ENCODE measurements at regions not wholly inside any gene's neighbourhood (a gene's known extent, or its start where the extent isn't known, plus 50 kb on each side); places are given as distances from the start of the nearest gene placed in this dataset.

DNA sequence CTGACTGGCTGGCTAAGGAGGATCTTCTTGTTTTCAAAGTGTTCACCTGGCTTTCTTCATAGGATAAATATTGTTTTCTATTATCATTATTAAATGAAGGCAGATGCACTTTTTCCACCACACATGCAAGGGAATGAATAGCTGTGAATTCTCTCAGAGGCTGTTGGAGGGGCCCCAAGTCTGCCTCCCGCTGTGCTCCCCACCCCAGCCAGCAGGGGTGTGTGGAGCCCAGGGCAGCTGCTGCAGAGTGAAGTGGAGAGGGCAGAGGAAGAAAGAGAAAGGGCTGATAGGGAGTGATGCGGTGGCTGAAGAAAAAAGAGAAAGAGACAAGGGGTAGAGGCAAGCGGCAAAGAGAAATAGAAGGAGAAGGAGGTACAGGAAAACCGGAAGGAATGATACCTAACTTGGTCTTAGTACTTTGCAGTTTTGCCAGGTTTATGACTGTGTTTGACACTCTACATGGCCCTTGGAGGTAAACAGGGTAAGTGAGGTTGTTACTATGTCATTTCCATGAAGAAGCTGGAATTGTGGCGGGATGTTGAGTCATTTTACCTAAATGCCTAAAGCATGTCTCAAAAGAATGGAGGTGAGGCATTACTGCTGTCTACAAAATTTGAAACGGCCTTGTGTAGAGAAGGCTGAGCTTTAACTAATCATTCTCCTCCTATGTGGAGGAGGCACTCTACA, 145.7 kb upstream of the B3GAT1 start:
- Histone ChIP-seq H4K91ac (ENCODE audit: insufficient read length, low read depth, low read length) (no peak overlapping the region), H2BK15ac (ENCODE audit: low read depth, low read length) (no peak overlapping the region), H3K18ac (ENCODE audit: insufficient read length, low read depth, low read length) (no peak overlapping the region), H3K9ac (ENCODE audit: extremely low read depth, insufficient read length, low read length) (no peak overlapping the region), H4K5ac (ENCODE audit: insufficient read length, low read depth, low read length) (no peak overlapping the region), H4K20me1 (ENCODE audit: control insufficient read depth, insufficient read depth, insufficient read length) (no peaks in the 10 kb centered on the region), H4K8ac (replicated peaks; ENCODE audit: insufficient read length, low read depth, low read length) (no peak overlapping the region), H2AK5ac (ENCODE audit: insufficient read length, low read length) (no peak overlapping the region), H3T11ph (ENCODE audit: low read length) (no peak overlapping the region), H3K27ac (ENCODE audit: insufficient read length, low read depth, low read length) (no peak overlapping the region), H3K56ac (ENCODE audit: insufficient read length, low read depth, low read length) (no peak overlapping the region), H3K23me2 (ENCODE audit: insufficient read length, low read depth, low read length, poor library complexity, severe bottlenecking) (no peaks in the 10 kb centered on the region), H3K4me2 (ENCODE audit: insufficient read depth, insufficient read length, low read length) (no peak overlapping the region), H2BK5ac (ENCODE audit: insufficient read length, low read length) (no peak overlapping the region), H3K79me2 (ENCODE audit: insufficient read depth, low read length) (no peaks in the 10 kb centered on the region), H3K14ac (ENCODE audit: insufficient read depth, low read length) (no peak overlapping the region), H3K79me1 (ENCODE audit: insufficient read depth, low read depth, low read length, poor library complexity, severe bottlenecking) (no peaks in the 10 kb centered on the region), H3K4ac (ENCODE audit: low read depth, low read length) (no peak overlapping the region), H3K23ac (ENCODE audit: insufficient read length, low read depth, low read length) (no peak overlapping the region), H3K4me1 (ENCODE audit: insufficient read depth, low read length) (no peaks in the 10 kb centered on the region), H2BK120ac (ENCODE audit: low read depth, low read length, poor library complexity, severe bottlenecking) (no peak overlapping the region), H3K9me3 (ENCODE audit: control insufficient read depth, low read depth, low read length) (no peaks in the 10 kb centered on the region), H3K27me3 (ENCODE audit: insufficient read depth, low read length) (no peaks in the 10 kb centered on the region), H2BK12ac (ENCODE audit: insufficient read length, low read depth, low read length) (no peak overlapping the region), H2AFZ (ENCODE audit: low read length) (no peak overlapping the region), H2BK20ac (ENCODE audit: low read depth, low read length, poor library complexity, severe bottlenecking) (no peak overlapping the region)
- H3K36me3 Mint-ChIP-seq (ENCODE audit: insufficient read depth in 1 of 3, low read depth in 3 of 3), result no peaks in the 10 kb centered on the region
- H3K4me1 Mint-ChIP-seq, result peaks cover 16 to 22% of the 10 kb centered on the region in 2 experiments
- peaks cover 9% of the 10 kb centered on the region for H3K27me3 Mint-ChIP-seq (ENCODE audit: low read depth)
- TF ChIP-seq, protein P1, sequence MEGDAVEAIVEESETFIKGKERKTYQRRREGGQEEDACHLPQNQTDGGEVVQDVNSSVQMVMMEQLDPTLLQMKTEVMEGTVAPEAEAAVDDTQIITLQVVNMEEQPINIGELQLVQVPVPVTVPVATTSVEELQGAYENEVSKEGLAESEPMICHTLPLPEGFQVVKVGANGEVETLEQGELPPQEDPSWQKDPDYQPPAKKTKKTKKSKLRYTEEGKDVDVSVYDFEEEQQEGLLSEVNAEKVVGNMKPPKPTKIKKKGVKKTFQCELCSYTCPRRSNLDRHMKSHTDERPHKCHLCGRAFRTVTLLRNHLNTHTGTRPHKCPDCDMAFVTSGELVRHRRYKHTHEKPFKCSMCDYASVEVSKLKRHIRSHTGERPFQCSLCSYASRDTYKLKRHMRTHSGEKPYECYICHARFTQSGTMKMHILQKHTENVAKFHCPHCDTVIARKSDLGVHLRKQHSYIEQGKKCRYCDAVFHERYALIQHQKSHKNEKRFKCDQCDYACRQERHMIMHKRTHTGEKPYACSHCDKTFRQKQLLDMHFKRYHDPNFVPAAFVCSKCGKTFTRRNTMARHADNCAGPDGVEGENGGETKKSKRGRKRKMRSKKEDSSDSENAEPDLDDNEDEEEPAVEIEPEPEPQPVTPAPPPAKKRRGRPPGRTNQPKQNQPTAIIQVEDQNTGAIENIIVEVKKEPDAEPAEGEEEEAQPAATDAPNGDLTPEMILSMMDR (conservative IDR thresholded peaks at IDR 0.05), result 0 out of 3 replicates have a peak, but pooled peaks have one; percentile 25
- no peak for DNase-seq
- no CpG with 5 or more reads among the region's 6 CpGs for WGBS (ENCODE audit: extremely low coverage, insufficient read length, low lambda C conversion rate)
- no peaks in the 10 kb centered on the region for H3K9me3 Mint-ChIP-seq
- H3K27ac Mint-ChIP-seq, result no peak overlapping the region
- H3K4me3 Mint-ChIP-seq, result no peak overlapping the region
